Mucosa of descending colon (tissue), 3 donors: ENCODE measurements at regions not wholly inside any gene's neighbourhood (a gene's known extent, or its start where the extent isn't known, plus 50 kb on each side); places are given as distances from the start of the nearest gene placed in this dataset.

Experiments used
- ATAC-seq: fragments of 200-7000 bp; cut with Tn5 transposase; one replicate; pipeline ENCODE4 v1.9.1; 2020; ENCODE audit warnings: mild to moderate bottlenecking, moderate library complexity
- DNase-seq, 3 donors: peaks; one replicate each; pipeline ENCODE4 v3.0.0-alpha.2; 2020
- H3K36me3 ChIP-seq: fragments of 200-600 bp; one replicate; pipeline ENCODE4 v1.8.0; 2021; ENCODE audit warnings: low read depth, mild to moderate bottlenecking
- H3K4me1 ChIP-seq: fragments of 200-600 bp; one replicate; pipeline ENCODE4 v1.8.0; 2021; ENCODE audit warnings: low read depth, mild to moderate bottlenecking
- H3K4me3 ChIP-seq: fragments of 200-600 bp; one replicate; pipeline ENCODE4 v1.8.0; 2021; ENCODE audit warnings: mild to moderate bottlenecking
- H3K9me3 ChIP-seq: fragments of 200-600 bp; one replicate; pipeline ENCODE4 v1.8.0; 2021; ENCODE audit warnings: mild to moderate bottlenecking
- intact Hi-C, 2 donors: fragments of 100-400 bp; cut with DNase I in 1 of 2; cut with micrococcal nuclease in 1 of 2; formaldehyde crosslinking; loops; one replicate each; pipeline versions ENCODE4 v1.11.0 to v1.11.1; 2022; cut with DNase I, micrococcal nuclease
- TF ChIP-seq, protein P1 (sequence below): fragments of 200-600 bp; IDR thresholded peaks from one replicate; pipeline ENCODE4 v1.8.0; 2022; ENCODE audit warnings: antibody characterized with exemption, mild to moderate bottlenecking
- donor health status: DM: no; HTN: no; CAD: no; lungs with moderate emphysema.
- donor health status: DM: no; HTN: no; CAD: no.
- donor health status: DM: no; HTN: yes; CAD: no.

DNA sequence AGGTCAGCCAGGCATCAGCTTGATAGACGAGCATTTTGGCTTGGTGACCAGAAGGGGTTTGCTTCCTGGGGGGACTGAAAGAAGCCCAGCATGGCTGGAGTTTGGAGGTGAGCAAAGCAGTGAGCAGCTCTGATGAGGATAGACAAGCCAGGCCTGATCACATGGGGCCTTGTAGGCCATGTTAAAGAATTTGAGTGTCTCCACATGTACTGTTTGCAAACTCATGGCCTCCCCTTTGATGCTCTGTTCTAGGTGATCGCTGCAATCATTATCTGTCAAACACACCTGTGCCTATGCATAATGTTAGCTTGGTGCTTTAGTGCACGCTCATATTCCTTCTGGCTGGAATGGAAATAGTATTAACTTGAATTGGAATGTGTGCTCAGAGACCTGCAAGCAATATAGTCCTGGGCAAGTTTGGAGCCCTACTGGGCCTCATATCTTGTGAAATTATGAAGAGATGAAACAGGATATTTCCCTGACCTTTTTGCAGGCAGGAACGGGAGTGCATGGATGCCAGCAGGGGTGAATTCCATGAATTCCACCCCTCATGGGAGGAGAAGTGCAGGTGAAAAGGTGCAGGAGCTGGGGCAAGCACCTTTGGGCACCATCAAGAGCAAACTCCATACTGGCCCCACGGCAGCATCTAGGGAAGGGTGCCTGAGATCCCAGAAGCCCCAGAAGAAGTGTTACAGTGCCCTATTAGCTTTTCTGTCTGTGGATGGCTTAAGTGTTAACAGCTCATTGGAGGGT, 480.5 kb downstream of the EPM2A start:
- TF ChIP-seq, protein P1, sequence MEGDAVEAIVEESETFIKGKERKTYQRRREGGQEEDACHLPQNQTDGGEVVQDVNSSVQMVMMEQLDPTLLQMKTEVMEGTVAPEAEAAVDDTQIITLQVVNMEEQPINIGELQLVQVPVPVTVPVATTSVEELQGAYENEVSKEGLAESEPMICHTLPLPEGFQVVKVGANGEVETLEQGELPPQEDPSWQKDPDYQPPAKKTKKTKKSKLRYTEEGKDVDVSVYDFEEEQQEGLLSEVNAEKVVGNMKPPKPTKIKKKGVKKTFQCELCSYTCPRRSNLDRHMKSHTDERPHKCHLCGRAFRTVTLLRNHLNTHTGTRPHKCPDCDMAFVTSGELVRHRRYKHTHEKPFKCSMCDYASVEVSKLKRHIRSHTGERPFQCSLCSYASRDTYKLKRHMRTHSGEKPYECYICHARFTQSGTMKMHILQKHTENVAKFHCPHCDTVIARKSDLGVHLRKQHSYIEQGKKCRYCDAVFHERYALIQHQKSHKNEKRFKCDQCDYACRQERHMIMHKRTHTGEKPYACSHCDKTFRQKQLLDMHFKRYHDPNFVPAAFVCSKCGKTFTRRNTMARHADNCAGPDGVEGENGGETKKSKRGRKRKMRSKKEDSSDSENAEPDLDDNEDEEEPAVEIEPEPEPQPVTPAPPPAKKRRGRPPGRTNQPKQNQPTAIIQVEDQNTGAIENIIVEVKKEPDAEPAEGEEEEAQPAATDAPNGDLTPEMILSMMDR = no peak
- no peaks in the 10 kb centered on the region for H3K9me3 ChIP-seq
- no peaks in the 10 kb centered on the region for H3K4me1 ChIP-seq
- no peak for DNase-seq
- H3K4me3 ChIP-seq = no peak overlapping the region
- ATAC-seq = no peak
- intact Hi-C loops = no loop called here
- H3K36me3 ChIP-seq = no peaks in the 10 kb centered on the region

DNA sequence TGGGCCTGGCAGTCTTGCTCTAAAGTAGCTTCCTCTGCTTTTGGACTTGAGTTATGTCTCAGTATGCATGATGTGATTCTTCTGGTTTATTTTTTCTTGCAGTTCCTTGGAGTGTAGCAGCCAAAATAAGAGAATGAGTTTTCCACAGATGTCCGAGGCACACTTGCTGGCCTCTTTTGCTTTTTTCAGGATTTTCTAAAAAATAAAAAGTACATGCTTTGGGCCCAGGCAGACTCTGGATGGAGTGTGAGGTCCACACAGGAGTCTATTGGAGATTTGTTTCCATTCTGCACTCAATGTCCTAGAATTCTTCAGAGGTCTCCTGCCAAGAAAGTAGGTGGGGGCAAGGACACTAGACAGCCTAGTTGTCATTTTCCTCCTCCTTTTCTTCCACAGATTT, 477.6 kb downstream of the EPM2A start:
- intact Hi-C loops = no loop called here
- H3K4me3 ChIP-seq = no peak overlapping the region
- no peak for ATAC-seq

DNA sequence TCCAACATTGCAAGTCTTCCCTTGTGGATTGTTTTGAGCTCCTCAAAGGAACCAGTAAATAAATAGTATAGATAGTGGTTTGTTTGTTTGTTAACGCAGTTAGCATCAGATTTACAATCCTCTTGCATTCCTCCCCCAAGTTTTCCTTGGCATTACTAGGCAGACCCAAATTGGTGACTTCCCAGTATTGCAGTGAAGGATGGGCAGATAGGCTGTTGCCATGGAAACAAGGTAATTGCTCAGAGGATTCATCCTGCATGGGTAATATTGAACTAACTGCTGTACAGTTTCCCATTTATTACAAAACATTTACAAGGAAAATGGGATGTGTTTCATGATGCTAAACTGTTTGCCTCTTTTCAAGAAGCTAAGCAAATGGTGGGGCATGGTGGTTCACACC, 477.2 kb downstream of the EPM2A start:
- Histone ChIP-seq H3K36me3 (no peaks in the 10 kb centered on the region), H3K9me3 (no peaks in the 10 kb centered on the region), H3K4me3 (no peak overlapping the region), H3K4me1 (peaks cover 3% of the 10 kb centered on the region)
- intact Hi-C loops = no loop called here
- ATAC-seq (no peak), DNase-seq (no peak)
- TF ChIP-seq, protein P1 = no peak

More for the DNA sequence above, 477.6 kb downstream of the EPM2A start:
- TF ChIP-seq, protein P1 = no peak
- DNase-seq = no peak
- Histone ChIP-seq H3K4me1 (peaks cover 3% of the 10 kb centered on the region), H3K9me3 (no peaks in the 10 kb centered on the region), H3K36me3 (no peaks in the 10 kb centered on the region)

DNA sequence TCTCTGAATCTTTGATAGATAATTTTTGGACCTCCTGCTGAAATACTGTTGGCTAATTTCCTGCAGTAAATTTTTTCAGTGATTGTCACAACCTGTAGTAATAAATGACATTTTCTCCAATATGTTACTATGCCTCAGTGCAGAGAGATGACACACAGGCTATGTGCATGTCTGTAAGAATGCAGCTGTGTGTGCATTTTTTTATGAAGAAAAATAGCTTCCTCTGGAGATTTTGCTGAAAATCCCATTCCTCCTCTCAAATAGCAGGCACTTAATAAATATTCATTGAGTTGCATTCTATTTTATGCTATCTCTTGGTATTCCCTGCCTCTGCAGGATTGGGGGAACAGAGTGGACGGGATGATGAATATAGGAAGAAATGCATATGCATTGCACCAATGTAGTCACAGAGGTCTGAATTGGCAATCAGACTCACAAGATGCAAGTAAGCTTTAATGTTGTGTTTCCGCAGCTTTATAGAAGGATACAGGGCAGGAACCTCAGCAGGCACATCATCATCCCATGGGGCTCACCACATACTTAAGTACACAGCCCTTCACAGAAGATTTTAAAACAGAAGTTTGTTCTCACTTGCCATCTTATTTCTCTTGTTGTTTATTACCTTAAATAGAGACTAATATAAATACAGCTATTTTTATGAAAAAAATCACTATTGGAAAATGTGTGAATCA, 474.7 kb downstream of the EPM2A start:
- TF ChIP-seq, protein P1 = no peak
- Histone ChIP-seq H3K36me3 (no peaks in the 10 kb centered on the region), H3K9me3 (no peaks in the 10 kb centered on the region), H3K4me3 (no peak overlapping the region), H3K4me1 (peaks cover 3% of the 10 kb centered on the region)
- intact Hi-C loops = no loop called here
- DNase-seq (no peak), ATAC-seq (no peak)

DNA sequence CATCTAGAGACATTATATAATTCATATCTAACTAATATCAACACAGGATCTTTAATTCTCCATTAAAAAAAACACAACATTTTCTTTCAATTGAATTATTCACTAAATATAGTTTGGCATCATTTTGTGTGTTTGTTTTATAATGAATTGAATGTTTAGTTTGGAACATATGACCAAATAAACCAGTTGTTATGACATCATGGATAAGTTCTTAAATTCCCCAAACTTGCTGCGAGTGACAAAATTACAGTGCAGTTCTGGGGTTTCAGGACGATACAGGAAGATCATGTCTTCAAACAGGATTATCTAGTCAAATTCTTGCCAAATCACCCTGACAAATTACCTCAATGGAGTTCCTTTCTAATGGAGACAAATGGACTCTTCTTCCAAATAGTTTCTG, 473.6 kb downstream of the EPM2A start:
- DNase-seq (no peak), ATAC-seq (no peak)
- Histone ChIP-seq H3K4me1 (peaks cover 3% of the 10 kb centered on the region), H3K4me3 (no peak overlapping the region), H3K9me3 (no peaks in the 10 kb centered on the region), H3K36me3 (no peaks in the 10 kb centered on the region)
- TF ChIP-seq, protein P1 = no peak
- intact Hi-C loops = no loop called here
